PC-9 (cell line): ENCODE measurements at regions not wholly inside any gene's neighbourhood (a gene's known extent, or its start where the extent isn't known, plus 50 kb on each side); places are given as distances from the start of the nearest gene placed in this dataset.

Experiments
- BruUV-seq: library from RNA; stranded (reverse); fragments of 400-500 nt; replicated peaks from 2 replicates; lab custom pipeline; 2021; lab: Mats Ljungman, UMichigan
- CTCF ChIA-PET: fragments of 300-600 bp; sonication (Branson Sonifier 250); formaldehyde crosslinking; loops from one replicate; lab custom pipeline; 2022; ENCODE audit warnings: antibody characterized with exemption; lab: Charles Lee
- POLR2A ChIA-PET: fragments of 300-600 bp; sonication (Branson Sonifier 250); formaldehyde crosslinking; loops from one replicate; lab custom pipeline; 2022; ENCODE audit warnings: antibody characterized with exemption; ENCODE audit not compliant: unreplicated experiment; lab: Charles Lee
- DNase-seq, 2 experiments: peaks; one replicate each; pipeline versions ENCODE4 v3.0.0 to v3.0.0-alpha.2; 2015 to 2022; ENCODE audit warnings: mixed read lengths in 1 of 2
- H2AFZ ChIP-seq: fragments of 200-600 bp; sonication (generic); 2 replicates; pipeline ENCODE4 v1.8.1; 2017; ENCODE audit warnings: antibody characterized with exemption
- H3F3A ChIP-seq: fragments of 200-600 bp; sonication (generic); 2 replicates; pipeline ENCODE4 v1.8.1; 2017; ENCODE audit warnings: antibody characterized with exemption, mild to moderate bottlenecking, low read depth; ENCODE audit not compliant: insufficient read depth
- H3K27ac ChIP-seq: fragments of 200-600 bp; sonication (generic); 2 replicates; pipeline ENCODE4 v1.6.1; 2016; ENCODE audit warnings: mixed run types
- H3K27me3 ChIP-seq: fragments of 200-600 bp; sonication (generic); 2 replicates; pipeline ENCODE4 v1.6.1; 2016; ENCODE audit warnings: low read depth, mixed run types; ENCODE audit not compliant: insufficient read depth
- H3K36me3 ChIP-seq: fragments of 200-600 bp; sonication (generic); 2 replicates; pipeline ENCODE4 v1.6.1; 2016; ENCODE audit warnings: low read depth, mixed run types
- H3K4me1 ChIP-seq: fragments of 200-600 bp; sonication (generic); replicated peaks from 2 replicates; pipeline ENCODE4 v1.6.1; 2016; ENCODE audit warnings: mixed run types; ENCODE audit not compliant: insufficient read depth
- H3K4me2 ChIP-seq: fragments of 200-600 bp; sonication (generic); 2 replicates; pipeline ENCODE4 v1.6.1; 2017; ENCODE audit warnings: mixed run types
- H3K4me3 ChIP-seq: fragments of 200-600 bp; sonication (generic); 2 replicates; pipeline ENCODE4 v1.6.1; 2016; ENCODE audit warnings: mixed run types
- H3K79me2 ChIP-seq: fragments of 200-600 bp; sonication (generic); 2 replicates; pipeline ENCODE4 v1.6.1; 2017; ENCODE audit warnings: low read depth, mixed run types
- H3K9me2 ChIP-seq: fragments of 200-600 bp; sonication (generic); 2 replicates; pipeline ENCODE4 v1.8.1; 2017; ENCODE audit warnings: mild to moderate bottlenecking; ENCODE audit not compliant: insufficient read depth
- H3K9me3 ChIP-seq: fragments of 200-600 bp; sonication (generic); 2 replicates; pipeline ENCODE4 v1.8.1; 2016; ENCODE audit warnings: low read depth; ENCODE audit not compliant: insufficient read depth
- H4K20me1 ChIP-seq: fragments of 200-600 bp; sonication (generic); 2 replicates; pipeline ENCODE4 v1.8.1; 2017; ENCODE audit not compliant: insufficient read depth
- EZH2 ChIP-seq: fragments of 200-600 bp; sonication (generic); IDR thresholded peaks from 2 replicates; pipeline ENCODE4 v1.8.0; 2017; ENCODE audit warnings: antibody characterized with exemption, low read depth
- intact Hi-C: fragments of 100-400 bp; cut with micrococcal nuclease; formaldehyde crosslinking; loops from one replicate; pipeline ENCODE4 v1.10.0; 2022; ENCODE audit not compliant: unreplicated experiment
- TF ChIP-seq, protein P1 (sequence below): fragments of 200-600 bp; sonication (generic); conservative IDR thresholded peaks from 2 replicates; pipeline ENCODE4 v1.6.1; 2017; ENCODE audit warnings: mixed run types, antibody characterized with exemption, mild to moderate bottlenecking, moderate library complexity

DNA sequence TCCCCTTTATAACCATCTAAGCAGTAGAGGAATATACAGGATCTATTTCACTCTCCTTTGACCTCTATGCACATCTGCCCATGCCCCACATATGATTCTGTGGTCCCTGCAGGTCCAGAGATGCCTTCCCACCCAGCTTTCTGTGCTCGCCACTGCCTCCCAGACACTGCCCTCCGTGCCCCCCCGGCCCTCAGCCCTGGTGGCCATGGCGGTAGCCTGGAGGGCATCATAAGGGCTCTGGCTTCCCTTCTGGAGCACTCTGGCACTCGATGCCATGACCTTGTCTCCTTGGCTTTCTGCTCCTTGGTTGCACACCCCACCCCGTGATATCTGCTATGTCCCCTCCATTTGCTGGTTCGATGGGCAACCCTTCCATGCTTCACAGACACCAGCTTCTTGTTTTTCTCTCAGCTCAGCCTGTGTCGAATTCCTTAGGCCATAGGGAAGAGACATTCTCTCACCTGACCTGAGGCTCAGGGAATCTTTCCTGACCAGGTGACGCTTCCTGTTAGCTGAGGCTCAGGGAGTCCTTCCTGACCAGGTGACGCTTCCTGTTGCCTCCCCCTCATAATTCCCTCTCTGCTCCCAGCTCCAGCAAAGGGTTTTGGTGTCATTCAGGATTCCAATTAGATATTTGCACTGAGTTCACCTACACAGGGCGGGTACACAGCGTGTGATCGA is 100.4 kb upstream of the GLI3 start:
- Histone ChIP-seq H3K4me1 (no peaks in the 10 kb centered on the region), H3K79me2 (no peaks in the 10 kb centered on the region), H2AFZ (no peak overlapping the region), H3K27ac (no peak overlapping the region), H4K20me1 (no peaks in the 10 kb centered on the region), H3F3A (no peaks in the 10 kb centered on the region), H3K4me3 (no peak overlapping the region), H3K36me3 (no peaks in the 10 kb centered on the region), H3K9me2 (no peaks in the 10 kb centered on the region), H3K4me2 (no peak overlapping the region), H3K9me3 (no peaks in the 10 kb centered on the region), H3K27me3 (peaks cover 38% of the 10 kb centered on the region)
- ChIA-PET CTCF (no interaction called here), POLR2A (interaction anchor here (0.7 kb wide), 1 partner anchor 84 kb away, joined by 15 read pairs; no protein-coding TSS in a partner anchor)
- no peak for DNase-seq
- TF ChIP-seq, protein P1, sequence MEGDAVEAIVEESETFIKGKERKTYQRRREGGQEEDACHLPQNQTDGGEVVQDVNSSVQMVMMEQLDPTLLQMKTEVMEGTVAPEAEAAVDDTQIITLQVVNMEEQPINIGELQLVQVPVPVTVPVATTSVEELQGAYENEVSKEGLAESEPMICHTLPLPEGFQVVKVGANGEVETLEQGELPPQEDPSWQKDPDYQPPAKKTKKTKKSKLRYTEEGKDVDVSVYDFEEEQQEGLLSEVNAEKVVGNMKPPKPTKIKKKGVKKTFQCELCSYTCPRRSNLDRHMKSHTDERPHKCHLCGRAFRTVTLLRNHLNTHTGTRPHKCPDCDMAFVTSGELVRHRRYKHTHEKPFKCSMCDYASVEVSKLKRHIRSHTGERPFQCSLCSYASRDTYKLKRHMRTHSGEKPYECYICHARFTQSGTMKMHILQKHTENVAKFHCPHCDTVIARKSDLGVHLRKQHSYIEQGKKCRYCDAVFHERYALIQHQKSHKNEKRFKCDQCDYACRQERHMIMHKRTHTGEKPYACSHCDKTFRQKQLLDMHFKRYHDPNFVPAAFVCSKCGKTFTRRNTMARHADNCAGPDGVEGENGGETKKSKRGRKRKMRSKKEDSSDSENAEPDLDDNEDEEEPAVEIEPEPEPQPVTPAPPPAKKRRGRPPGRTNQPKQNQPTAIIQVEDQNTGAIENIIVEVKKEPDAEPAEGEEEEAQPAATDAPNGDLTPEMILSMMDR = no peak
- TF ChIP-seq EZH2 = no peak
- BruUV-seq = no TSS peak
- intact Hi-C loops = no loop called here

- Histone ChIP-seq H3K36me3 (no peaks in the 10 kb centered on the region), H3K4me1 (no peaks in the 10 kb centered on the region), H3K9me3 (no peaks in the 10 kb centered on the region), H3K4me2 (no peak overlapping the region), H2AFZ (no peak overlapping the region), H3K9me2 (no peaks in the 10 kb centered on the region), H3F3A (no peaks in the 10 kb centered on the region), H4K20me1 (no peaks in the 10 kb centered on the region), H3K27me3 (peaks cover 11% of the 10 kb centered on the region; the same call in 1 of the 2 replicates), H3K79me2 (no peaks in the 10 kb centered on the region), H3K27ac (no peak overlapping the region), H3K4me3 (no peak overlapping the region)
- intact Hi-C loops = no loop called here
- POLR2A ChIA-PET = no interaction called here
- TF ChIP-seq, protein P1 = no peak
- no peak for TF ChIP-seq EZH2
- DNase-seq = no peak
- no TSS peak for BruUV-seq
- CTCF ChIA-PET = no interaction called here
Measured at GRCh38 chr7:42332605-42333222, 95.7 kb upstream of the GLI3 start.

DNA sequence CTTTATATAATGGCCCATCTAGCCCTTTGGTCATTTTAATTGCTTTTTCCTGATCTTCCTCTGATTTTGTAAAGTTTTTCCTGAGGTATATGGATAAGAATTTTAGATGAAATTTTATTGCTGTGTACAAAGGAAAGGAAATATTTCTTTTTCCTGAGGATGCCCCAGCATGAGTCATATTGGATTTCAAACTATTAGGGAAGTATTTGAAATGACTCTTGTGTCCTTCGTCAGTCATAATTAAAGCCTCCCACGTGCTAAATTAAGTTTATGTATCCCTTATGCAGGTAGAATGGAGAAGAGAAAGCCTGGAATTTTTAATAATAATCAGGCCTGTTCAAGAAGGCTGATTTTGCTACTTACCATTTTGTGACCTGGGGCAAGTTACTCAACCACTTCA is 82.6 kb upstream of the GLI3 start:
- TF ChIP-seq, protein P1 = no peak
- TF ChIP-seq EZH2 = no peak
- no peak for DNase-seq
- H3K27me3 ChIP-seq = peaks cover 11% of the 10 kb centered on the region
- H3K36me3 ChIP-seq = no peaks in the 10 kb centered on the region
- H3K4me3 ChIP-seq = no peak overlapping the region
- no peaks in the 10 kb centered on the region; the same call in 1 of the 2 replicates for H3K9me2 ChIP-seq
- H4K20me1 ChIP-seq = no peaks in the 10 kb centered on the region
- ChIA-PET CTCF (no interaction called here), POLR2A (no interaction called here)
- no peak overlapping the region for H3K27ac ChIP-seq
- no peak overlapping the region for H3K4me2 ChIP-seq
- intact Hi-C loops = no loop called here
- H3K4me1 ChIP-seq = no peaks in the 10 kb centered on the region
- no peaks in the 10 kb centered on the region for H3K9me3 ChIP-seq
- no peaks in the 10 kb centered on the region for H3F3A ChIP-seq
- H3K79me2 ChIP-seq = no peaks in the 10 kb centered on the region
- BruUV-seq = no TSS peak
- no peak overlapping the region for H2AFZ ChIP-seq
